HG03442 (cell line): ENCODE measurements at regions not wholly inside any gene's neighbourhood (a gene's known extent, or its start where the extent isn't known, plus 50 kb on each side); places are given as distances from the start of the nearest gene placed in this dataset.

ENCODE experiments used
- ATAC-seq: cut with Tn5 transposase; IDR thresholded peaks from one replicate; pipeline ENCODE4 v1.9.1; 2021; ENCODE audit warnings: mild to moderate bottlenecking, moderate library complexity; ENCODE audit not compliant: unreplicated experiment

- ATAC-seq = no peak
Observed at GRCh38 chr13:104111031-104111430, 1044.8 kb upstream of the SLC10A2 start.

GRCh38 chr13:104106705-104107393 is 1040.6 kb upstream of the SLC10A2 start:
- ATAC-seq = no peak

DNA sequence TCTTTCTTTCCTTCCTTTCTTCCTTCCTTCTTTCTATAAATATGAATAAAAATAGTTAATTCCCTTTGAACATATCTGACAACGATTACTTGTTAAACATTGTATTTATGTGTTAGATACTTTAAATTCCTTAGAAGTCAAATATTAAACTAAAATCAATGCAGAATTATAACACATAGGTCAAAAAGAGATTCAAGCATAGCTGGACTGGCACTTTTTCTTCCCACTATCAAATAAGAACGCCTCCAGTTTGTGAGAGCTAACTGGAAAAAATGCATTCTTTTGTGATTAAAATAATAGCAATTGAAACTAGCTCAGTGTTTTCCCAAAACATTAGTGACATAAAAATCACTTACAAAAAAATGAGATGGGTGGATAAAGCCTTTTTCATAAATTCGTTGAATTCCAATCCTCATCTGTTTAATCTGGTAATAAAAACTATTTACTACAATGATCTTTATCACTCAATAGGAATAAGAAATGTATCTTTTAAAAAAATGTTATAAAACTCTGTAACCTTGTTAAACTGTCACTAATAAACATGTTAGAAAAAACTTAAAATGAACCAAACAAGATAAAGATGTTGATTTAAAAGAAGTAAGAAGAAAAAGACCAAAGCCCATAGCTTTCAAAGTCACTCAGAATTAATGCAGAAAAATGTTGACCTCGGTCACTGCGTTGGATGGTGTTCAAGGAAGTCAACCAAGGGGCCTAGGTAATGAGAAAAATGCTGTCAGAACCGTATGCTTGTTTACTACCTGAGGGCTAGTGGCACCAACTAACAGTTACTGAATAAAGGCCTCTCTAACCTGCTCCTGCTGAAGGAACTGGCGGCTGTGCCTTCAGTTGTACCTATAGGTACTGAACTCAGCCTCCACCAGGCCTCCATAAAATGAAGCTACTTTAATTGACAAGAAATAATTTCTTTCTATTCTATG is 1039.5 kb upstream of the SLC10A2 start:
- ATAC-seq = no peak

DNA sequence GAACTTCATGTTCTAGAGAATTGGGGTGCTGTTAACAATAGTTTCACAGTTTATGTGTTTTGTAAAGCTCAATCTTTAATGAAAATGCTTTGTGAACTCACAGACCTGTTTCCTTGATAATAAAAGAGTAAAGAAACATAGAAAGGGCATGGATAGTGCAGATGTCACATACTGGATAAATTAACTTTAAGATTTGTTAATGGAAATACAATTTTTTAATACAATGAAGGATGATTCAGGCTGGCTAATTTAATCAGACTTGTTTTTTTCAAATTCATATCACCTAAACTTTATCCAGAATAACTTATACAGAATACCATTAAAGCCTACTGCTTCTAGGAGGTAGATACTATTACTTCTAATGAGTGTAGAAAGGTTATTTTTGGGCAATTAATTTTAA is 1033.5 kb upstream of the SLC10A2 start:
- ATAC-seq = no peak

DNA sequence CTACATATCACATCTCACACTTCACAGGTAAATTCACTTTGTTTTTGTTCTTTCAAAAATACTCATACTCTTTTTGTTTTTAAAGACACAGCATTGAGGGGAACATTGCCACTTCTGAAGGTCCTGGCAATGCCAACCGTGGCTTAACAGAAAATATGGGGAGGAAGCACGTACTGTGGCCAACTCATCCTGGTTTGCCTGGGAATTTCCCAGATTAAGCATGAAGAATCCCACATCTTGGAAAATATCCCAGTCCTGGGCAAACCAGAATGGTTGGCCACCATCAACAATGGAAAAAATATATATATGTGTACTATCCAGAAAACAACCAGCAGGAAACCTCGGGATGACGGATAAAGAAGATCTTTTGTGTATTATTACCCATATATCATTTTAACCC is 1032.2 kb upstream of the SLC10A2 start:
- no peak for ATAC-seq

DNA sequence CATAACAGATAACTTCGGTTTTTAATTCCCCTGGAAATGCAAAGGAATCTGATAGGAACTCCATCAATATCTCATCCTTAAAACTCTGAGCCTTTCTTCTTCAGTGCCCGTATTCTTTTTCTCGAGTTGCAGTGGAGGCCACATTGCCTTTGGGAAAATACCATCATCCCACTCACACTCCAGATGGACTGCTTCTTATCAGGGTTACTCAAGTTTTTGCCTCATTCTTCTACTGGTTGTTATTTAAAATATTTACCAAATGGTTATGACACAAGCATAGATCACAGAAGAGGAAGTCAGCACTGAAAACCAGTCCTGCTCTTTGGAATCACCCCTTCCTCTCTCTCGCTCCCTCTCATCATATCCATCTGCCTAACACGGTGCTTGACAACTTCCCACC is 1020.5 kb upstream of the SLC10A2 start:
- no peak for ATAC-seq

DNA sequence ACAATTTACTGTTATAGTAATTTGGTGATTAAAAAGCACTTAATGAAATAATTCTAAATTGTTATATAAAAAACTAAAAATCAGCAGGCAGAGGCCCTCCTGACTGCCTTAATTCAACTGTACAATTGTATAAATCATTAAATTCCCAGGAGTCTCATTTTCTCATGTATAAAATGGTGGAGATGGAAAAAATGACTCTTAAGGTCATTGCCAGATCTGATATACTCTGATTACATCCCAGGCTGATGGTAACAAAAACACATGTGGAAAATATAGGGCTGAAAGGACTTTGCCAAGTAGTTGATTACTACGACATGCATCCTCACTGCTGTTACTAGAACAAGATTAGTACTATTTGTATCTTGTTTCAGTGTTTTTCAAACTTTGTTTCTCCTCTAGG is 1020.0 kb upstream of the SLC10A2 start:
- no peak for ATAC-seq

DNA sequence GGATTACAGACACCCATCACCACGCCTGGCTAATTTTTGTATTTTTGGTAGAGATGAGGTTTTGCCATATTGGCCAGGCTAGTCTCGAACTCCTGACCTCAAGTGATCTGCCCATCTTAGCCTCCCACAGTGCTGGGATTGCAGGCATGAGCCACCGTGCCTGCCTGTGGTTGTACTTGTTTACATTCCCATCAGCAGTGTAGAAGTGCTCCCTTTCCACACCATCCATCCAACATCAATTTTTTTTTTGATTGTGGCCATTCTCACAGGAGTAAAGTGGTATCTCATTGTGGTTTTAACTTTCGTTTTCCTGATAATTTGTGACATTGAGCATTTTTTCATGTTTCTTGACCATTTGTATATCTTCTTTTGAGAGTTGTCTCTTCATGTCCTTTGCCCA is 1019.4 kb upstream of the SLC10A2 start:
- ATAC-seq = no peak

- no peak for ATAC-seq
Observed at GRCh38 chr13:104074326-104074725, 1008.1 kb upstream of the SLC10A2 start.

DNA sequence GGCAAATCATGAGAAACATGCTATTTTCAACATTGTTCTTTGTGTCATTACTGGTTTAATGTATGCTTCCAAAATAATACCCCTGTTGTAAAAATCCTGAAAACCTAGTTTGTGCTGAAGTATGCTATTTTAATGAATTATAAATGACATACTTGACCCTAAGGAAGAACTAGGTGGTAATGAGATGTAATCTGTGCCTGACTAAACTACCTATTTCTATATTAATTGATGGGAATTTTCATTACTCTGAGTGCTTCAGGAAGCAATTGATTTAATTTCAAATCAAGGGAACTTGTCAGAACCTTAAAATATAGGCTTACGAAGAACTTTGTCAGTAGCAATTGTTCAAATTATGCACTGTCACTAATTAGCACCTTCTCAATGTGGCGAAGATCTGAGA is 1005.6 kb upstream of the SLC10A2 start:
- no peak for ATAC-seq

DNA sequence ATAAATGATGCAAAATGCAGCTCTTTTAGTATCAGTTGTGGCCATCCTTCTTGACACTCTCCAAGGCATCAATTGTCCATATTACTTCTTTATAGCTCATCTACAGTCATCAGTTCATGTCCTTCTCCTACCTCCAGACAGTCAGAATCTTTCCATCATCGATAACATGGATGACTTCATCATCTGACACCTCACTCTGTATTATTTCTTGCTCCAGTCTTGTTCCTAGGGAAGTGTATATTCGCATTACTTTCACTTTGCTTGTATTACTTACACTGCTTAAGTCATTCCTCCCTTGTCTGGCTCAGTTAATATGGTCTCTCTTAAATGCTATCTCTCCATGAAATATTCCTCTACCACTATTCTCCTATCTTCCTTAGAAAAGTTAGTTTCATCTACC is 999.1 kb upstream of the SLC10A2 start:
- no peak for ATAC-seq

DNA sequence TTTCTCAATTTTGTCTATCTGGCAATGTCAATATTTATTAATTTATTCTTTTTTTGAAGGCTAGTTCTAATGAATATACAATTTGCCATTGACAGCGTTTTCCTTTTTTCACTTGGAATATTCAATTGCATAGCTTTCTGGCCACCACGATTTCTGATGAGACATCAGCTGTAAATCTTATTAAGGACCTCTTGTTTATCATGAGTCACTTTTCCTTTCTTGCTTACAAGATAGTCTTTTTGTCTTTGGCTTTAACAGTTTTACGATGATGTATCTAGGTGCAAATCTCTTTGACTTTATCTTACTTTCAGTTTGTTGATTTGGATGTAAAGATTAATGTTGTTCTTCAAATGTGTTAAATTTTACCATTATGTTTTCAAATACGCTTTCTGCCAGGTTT is 991.6 kb upstream of the SLC10A2 start:
- no peak for ATAC-seq

- no peak for ATAC-seq
Observed at GRCh38 chr13:104045907-104046306, 979.7 kb upstream of the SLC10A2 start.

DNA sequence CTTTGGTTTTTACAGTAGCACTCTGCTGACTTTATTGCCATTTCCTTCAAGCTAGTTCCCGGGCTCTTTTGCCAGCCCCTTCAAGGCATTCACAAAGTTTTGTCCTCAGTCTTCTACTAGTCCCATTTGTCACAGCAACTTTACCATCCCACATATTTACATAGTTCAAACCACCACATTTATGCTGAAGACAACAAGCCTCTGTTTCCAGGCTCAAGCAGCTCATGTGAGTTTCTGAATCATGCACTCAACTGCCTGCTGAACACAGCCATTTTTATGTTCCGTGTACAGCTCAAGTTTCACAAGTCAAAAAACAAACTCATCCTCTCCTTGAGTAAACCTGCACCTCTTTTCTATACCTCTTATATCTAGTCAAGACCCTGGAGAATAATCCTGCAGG is 977.0 kb upstream of the SLC10A2 start:
- no peak for ATAC-seq

- ATAC-seq = no peak
Observed at GRCh38 chr13:104034891-104035290, 968.7 kb upstream of the SLC10A2 start.

GRCh38 chr13:104025303-104025702 is 959.1 kb upstream of the SLC10A2 start:
- ATAC-seq = no peak

- ATAC-seq = no peak
Observed at GRCh38 chr13:104024416-104025170, 958.4 kb upstream of the SLC10A2 start.

DNA sequence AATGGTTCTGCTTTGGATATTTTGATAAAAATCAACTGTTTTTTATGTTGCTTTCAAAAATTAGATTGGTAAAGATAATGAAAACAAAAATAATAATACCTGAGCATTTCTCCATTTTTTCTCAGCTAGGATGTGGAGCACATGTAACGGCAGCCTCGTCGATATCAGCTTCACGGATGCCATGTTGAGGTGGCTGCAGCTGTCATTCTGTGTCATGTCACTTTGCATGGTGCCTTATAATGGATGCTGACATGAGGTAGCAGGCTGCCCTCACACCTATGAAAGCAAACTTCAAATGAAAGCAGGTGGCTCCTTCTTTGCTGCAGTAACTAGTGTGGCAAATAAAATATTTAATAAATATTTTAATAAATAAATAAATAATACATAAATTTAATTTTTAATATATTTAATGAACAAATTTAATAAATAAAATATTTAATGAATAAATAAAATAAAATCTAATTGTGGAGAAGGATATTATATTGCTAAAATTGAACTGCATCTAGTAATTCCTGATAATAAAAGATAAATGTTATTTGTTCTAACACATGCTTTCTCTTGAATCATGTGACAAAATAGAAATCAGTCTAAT is 955.7 kb upstream of the SLC10A2 start:
- ATAC-seq = no peak

GRCh38 chr13:104017317-104017716 is 951.1 kb upstream of the SLC10A2 start:
- no peak for ATAC-seq

DNA sequence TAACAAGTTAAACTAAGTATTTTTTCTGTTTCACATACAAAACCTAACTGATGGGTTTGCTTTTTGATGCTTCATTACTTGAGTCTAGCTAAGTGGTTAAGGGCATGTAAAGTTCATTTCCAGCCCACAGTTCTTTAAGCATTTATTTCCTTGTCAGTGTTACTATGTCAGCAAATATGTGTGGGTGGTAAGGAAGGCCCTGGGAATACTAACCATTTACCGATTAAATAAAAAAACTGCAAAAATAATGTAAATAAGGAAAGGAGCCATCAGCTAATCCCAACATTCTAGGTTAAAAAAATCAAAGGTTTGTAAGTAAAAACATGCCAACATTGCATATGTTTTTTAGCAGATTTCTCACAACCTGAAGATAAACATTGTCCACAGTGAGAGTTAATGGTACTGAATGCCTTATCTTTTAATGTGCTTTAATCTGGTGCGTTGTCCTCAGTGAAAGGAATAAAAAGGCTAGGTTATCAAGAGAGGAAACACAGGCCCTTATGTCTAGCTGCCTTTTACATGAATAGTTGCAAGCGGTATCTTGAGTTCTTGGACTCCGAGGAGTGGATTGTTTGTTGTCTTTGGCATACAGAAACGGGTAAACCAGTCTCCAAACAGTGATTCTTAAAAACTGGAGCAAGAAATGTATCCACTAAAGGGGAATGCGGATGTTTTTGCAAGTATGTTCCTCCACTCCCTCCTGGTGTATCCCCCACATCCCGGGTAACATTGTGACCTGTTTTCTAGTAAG is 949.6 kb upstream of the SLC10A2 start:
- ATAC-seq = no peak
